A549 (cell line): ENCODE measurements at regions not wholly inside any gene's neighbourhood (a gene's known extent, or its start where the extent isn't known, plus 50 kb on each side); places are given as distances from the start of the nearest gene placed in this dataset.

ENCODE experiments used
- ATAC-seq, 2 experiments: fragments of 200-7000 bp in 1 of 2; fragments of >200 bp in 1 of 2; cut with Nextera tagmentation in 1 of 2; cut with Tn5 transposase in 1 of 2; 3 replicates each; pipeline versions ENCODE4 v1.8.0 to v1.9.1; 2018 to 2020; ENCODE audit warnings: mild to moderate bottlenecking in 1 of 2, moderate library complexity in 1 of 2
- CTCF ChIA-PET: fragments of 300-600 bp; sonication (Branson Sonifier 250); formaldehyde crosslinking; extraction: SDS; loops from one replicate; lab custom pipeline; 2021; ENCODE audit warnings: antibody characterized with exemption, inconsistent platforms; lab: Yijun Ruan, JAX
- POLR2A ChIA-PET: fragments of 350-600 bp; formaldehyde crosslinking; extraction: SDS; loops from one replicate; lab custom pipeline; 2021; ENCODE audit warnings: antibody characterized with exemption, inconsistent platforms; lab: Yijun Ruan, JAX
- DNase-seq, 2 experiments: peaks; one replicate each; pipeline versions ENCODE4 v3.0.0 to v3.0.0-alpha.2; 2011 to 2016; ENCODE audit warnings: low read depth in 1 of 2, low spot score in 1 of 2
- FAIRE-seq: peaks from 2 replicates; lab custom pipeline; 2011; peaks lifted over from hg19 to GRCh38; lab: Jason Lieb, UNC
- H3K27ac ChIP-seq, 2 experiments: fragments of >200 bp; sonication (Bioruptor Twin); formaldehyde crosslinking; 3 replicates each; pipeline ENCODE4 v1.5.1; 2016 to 2017
- H3K4me1 ChIP-seq: fragments of >200 bp; sonication (Bioruptor Twin); formaldehyde crosslinking; 3 replicates; pipeline ENCODE4 v1.6.1; 2016
- H3K4me2 ChIP-seq: fragments of >200 bp; sonication (Bioruptor Twin); formaldehyde crosslinking; 3 replicates; pipeline ENCODE4 v1.6.1; 2016
- H3K4me3 ChIP-seq: fragments of >200 bp; sonication (Bioruptor Twin); formaldehyde crosslinking; 3 replicates; pipeline ENCODE4 v1.5.1; 2016
- H3K9me3 ChIP-seq: fragments of >200 bp; sonication (Bioruptor Twin); formaldehyde crosslinking; 3 replicates; pipeline ENCODE4 v1.6.1; 2016
- ATOH8 ChIP-seq: fragments of 250-450 bp; sonication (Bioruptor Pico); IDR thresholded peaks from 2 replicates; pipeline ENCODE4 v1.5.0; 2020; ENCODE audit warnings: low read depth, mild to moderate bottlenecking, moderate library complexity
- CBX2 ChIP-seq: fragments of 200-600 bp; sonication (generic); IDR thresholded peaks from 2 replicates; pipeline ENCODE4 v1.6.1; 2016; ENCODE audit warnings: low read depth, mild to moderate bottlenecking, borderline replicate concordance
- CBX8 ChIP-seq: fragments of 200-600 bp; sonication (generic); IDR thresholded peaks from 2 replicates; pipeline ENCODE4 v1.6.1; 2016
- CEBPB ChIP-seq, 2 experiments: fragments of >200 bp in 1 of 2; sonication (Bioruptor Twin) in 1 of 2; formaldehyde crosslinking in 1 of 2; IDR thresholded peaks; 2 replicates each; pipeline ENCODE4 v1.6.1; 2012 to 2016
- ELK1 ChIP-seq: fragments of 150-350 bp; IDR thresholded peaks from 2 replicates; pipeline ENCODE4 v1.6.1; 2014; ENCODE audit warnings: low read depth, mild to moderate bottlenecking, low read length
- EP300 ChIP-seq, 2 experiments: fragments of >200 bp; sonication (Bioruptor Twin); formaldehyde crosslinking; IDR thresholded peaks; 2 replicates in 1 of 2; 3 replicates in 1 of 2; pipeline ENCODE4 v1.6.1; 2016 to 2017
- FOSL2 ChIP-seq, 2 experiments: fragments of 450-650 bp in 1 of 2; fragments of >200 bp in 1 of 2; sonication (Bioruptor Twin) in 1 of 2; formaldehyde crosslinking; IDR thresholded peaks; 2 replicates each; pipeline versions ENCODE4 v1.5.0 to v1.6.1; 2016 to 2020; ENCODE audit warnings: mild to moderate bottlenecking in 1 of 2, moderate library complexity in 1 of 2
- GATA3 ChIP-seq: IDR thresholded peaks from 2 replicates; pipeline ENCODE4 v1.6.1; 2012; ENCODE audit warnings: borderline replicate concordance
- HEYL ChIP-seq: fragments of 250-450 bp; sonication (Bioruptor Pico); IDR thresholded peaks from 2 replicates; pipeline ENCODE4 v1.8.0; 2021; ENCODE audit warnings: mild to moderate bottlenecking, moderate library complexity
- HOXA7 ChIP-seq: fragments of 250-450 bp; sonication (Bioruptor Pico); IDR thresholded peaks from 2 replicates; pipeline ENCODE4 v1.5.0; 2020; ENCODE audit warnings: mild to moderate bottlenecking, moderate library complexity
- HOXB5 ChIP-seq: fragments of 250-450 bp; sonication (Bioruptor Pico); IDR thresholded peaks from 2 replicates; pipeline ENCODE4 v1.5.0; 2020; ENCODE audit warnings: mild to moderate bottlenecking, moderate library complexity
- JUN ChIP-seq, 2 experiments: fragments of >200 bp; sonication (Bioruptor Twin); formaldehyde crosslinking; IDR thresholded peaks; 2 replicates in 1 of 2; 3 replicates in 1 of 2; pipeline ENCODE4 v1.6.1; 2016 to 2017
- KDM1A ChIP-seq: fragments of 200-600 bp; sonication (generic); IDR thresholded peaks from 2 replicates; pipeline ENCODE4 v1.6.1; 2016; ENCODE audit warnings: low read depth, mild to moderate bottlenecking
- MYC ChIP-seq: IDR thresholded peaks from 2 replicates; pipeline ENCODE4 v1.6.1; 2012; ENCODE audit warnings: mild to moderate bottlenecking, inconsistent platforms, low read length, improper control_type of control experiment, borderline replicate concordance
- NFE2L2 ChIP-seq: fragments of 150-350 bp; conservative IDR thresholded peaks from 2 replicates; pipeline ENCODE4 v1.6.1; 2014; ENCODE audit warnings: low read length
- POLR2A ChIP-seq: IDR thresholded peaks from 2 replicates; pipeline ENCODE4 v1.6.1; 2012; ENCODE audit warnings: mild to moderate bottlenecking, low read length
- RAD21 ChIP-seq, 2 experiments: fragments of >200 bp in 1 of 2; sonication (Bioruptor Twin) in 1 of 2; formaldehyde crosslinking in 1 of 2; IDR thresholded peaks in 1 of 2; conservative IDR thresholded peaks in 1 of 2; 2 replicates in 1 of 2; 3 replicates in 1 of 2; pipeline ENCODE4 v1.6.1; 2012 to 2018; ENCODE audit warnings: inconsistent platforms in 1 of 2
- RARB ChIP-seq: fragments of 250-450 bp; sonication (Bioruptor Pico); IDR thresholded peaks from 2 replicates; pipeline ENCODE4 v1.8.0; 2021; ENCODE audit warnings: mild to moderate bottlenecking, moderate library complexity
- REST ChIP-seq: fragments of 200-600 bp; sonication (generic); IDR thresholded peaks from 2 replicates; pipeline ENCODE4 v1.6.1; 2016; ENCODE audit warnings: antibody characterized with exemption, mild to moderate bottlenecking, moderate library complexity
- RFX5 ChIP-seq: fragments of 450-650 bp; IDR thresholded peaks from 2 replicates; pipeline ENCODE4 v1.7.1; 2014; ENCODE audit warnings: antibody characterized with exemption, mild to moderate bottlenecking, moderate library complexity
- SMC3 ChIP-seq: fragments of >200 bp; sonication (Bioruptor Twin); formaldehyde crosslinking; IDR thresholded peaks from 3 replicates; pipeline ENCODE4 v1.6.1; 2018; ENCODE audit warnings: inconsistent platforms
- TFCP2L1 ChIP-seq: fragments of 250-450 bp; sonication (Bioruptor Pico); IDR thresholded peaks from 2 replicates; pipeline ENCODE4 v1.5.0; 2021; ENCODE audit warnings: mild to moderate bottlenecking
- ZFP36 ChIP-seq: fragments of 450-650 bp; IDR thresholded peaks from 2 replicates; pipeline ENCODE4 v1.6.1; 2014; ENCODE audit warnings: borderline replicate concordance; ENCODE audit not compliant: partially characterized antibody
- WGBS: methylation state at CpG from one replicate; pipeline ENCODE4 v1.1.6; 2017; ENCODE audit errors: missing lambda C conversion rate; 5-methylcytosine and 5-hydroxymethylcytosine counted together

GRCh38 chr5:54760182-54760935 lies 225.0 kb downstream of the ESM1 start (continued):
- TF ChIP-seq REST = no peak
- TF ChIP-seq, all 56 proteins: peak for 0

GRCh38 chr5:54758038-54758437 lies 227.4 kb downstream of the ESM1 start:
- Histone ChIP-seq H3K4me1 (peaks cover 4% of the 10 kb centered on the region; the same call in 1 of the 3 replicates), H3K27ac (no peak overlapping the region), H3K4me2 (no peak overlapping the region), H3K4me3 (no peak overlapping the region), H3K9me3 (no peaks in the 10 kb centered on the region)
- no peak for DNase-seq
- WGBS = 41% methylated on average over 4 of the region's 4 CpGs
- no peak for TF ChIP-seq RAD21 (conservative IDR thresholded peaks at IDR 0.05 in 1 of 2, IDR thresholded peaks at IDR 0.05 in 1 of 2)
- no peak for TF ChIP-seq CBX2
- no peak for TF ChIP-seq TFCP2L1 (CRISPR knock-in tag)
- no peak for TF ChIP-seq GATA3
- TF ChIP-seq HOXA7 (CRISPR knock-in tag) = no peak
- TF ChIP-seq EP300 (IDR thresholded peaks at IDR 0.05) = no peak
- TF ChIP-seq FOSL2 (IDR thresholded peaks at IDR 0.05) = no peak
- TF ChIP-seq FOSL2 (CRISPR knock-in tag; IDR thresholded peaks at IDR 0.05) = no peak
- no peak for TF ChIP-seq NFE2L2
- no peak for TF ChIP-seq ELK1
- TF ChIP-seq POLR2A = no peak
- FAIRE-seq = no peak
- no peak for ATAC-seq
- ChIA-PET POLR2A (no interaction called here), CTCF (no interaction called here)

GRCh38 chr5:54757541-54757940 lies 227.9 kb downstream of the ESM1 start:
- Histone ChIP-seq H3K9me3 (no peaks in the 10 kb centered on the region), H3K4me3 (no peak overlapping the region), H3K4me1 (peaks cover 4% of the 10 kb centered on the region; the same call in 1 of the 3 replicates), H3K4me2 (no peak overlapping the region), H3K27ac (no peak overlapping the region)
- DNase-seq (no peak), ATAC-seq (no peak), FAIRE-seq (no peak)
- ChIA-PET POLR2A (no interaction called here), CTCF (interaction anchor here (1.6 kb wide), 1 partner anchor 13 kb away, joined by 5 read pairs; no protein-coding TSS in a partner anchor)
- WGBS = 83% methylated on average over 3 of the region's 3 CpGs
- TF ChIP-seq POLR2A (no peak), SMC3 (no peak), RARB (CRISPR knock-in tag) (no peak), CBX8 (no peak), HEYL (CRISPR knock-in tag) (no peak), JUN (IDR thresholded peaks at IDR 0.05) (no peak), HOXB5 (CRISPR knock-in tag) (no peak), ATOH8 (CRISPR knock-in tag) (no peak), RFX5 (no peak), CEBPB (IDR thresholded peaks at IDR 0.05) (no peak), KDM1A (no peak), MYC (no peak), ZFP36 (no peak)
